ENCODE measurements at regions not wholly inside any gene's neighbourhood (a gene's known extent, or its start where the extent isn't known, plus 50 kb on each side); places are given as distances from the start of the nearest gene placed in this dataset.

GRCh38 chr18:24818441-24818840 is 358.0 kb downstream of the HRH4 start:
- DNase-seq (no peak), ATAC-seq (ENCODE audit: low FRiP score in 2 of 2) (no peak)
- H3K27me3 ChIP-seq = no peaks in the 10 kb centered on the region
- no peak for TF ChIP-seq EP300 (IDR thresholded peaks at IDR 0.05)
- H3K27ac ChIP-seq = no peak overlapping the region
- H3K9me3 ChIP-seq = no peaks in the 10 kb centered on the region
- no peaks in the 10 kb centered on the region for H3K36me3 ChIP-seq
- H3K4me1 ChIP-seq = no peaks in the 10 kb centered on the region
- H3K4me3 ChIP-seq = no peak overlapping the region
- 54 to 55% methylated on average over 6 of the region's 6 CpGs for WGBS, 2 donors

DNA sequence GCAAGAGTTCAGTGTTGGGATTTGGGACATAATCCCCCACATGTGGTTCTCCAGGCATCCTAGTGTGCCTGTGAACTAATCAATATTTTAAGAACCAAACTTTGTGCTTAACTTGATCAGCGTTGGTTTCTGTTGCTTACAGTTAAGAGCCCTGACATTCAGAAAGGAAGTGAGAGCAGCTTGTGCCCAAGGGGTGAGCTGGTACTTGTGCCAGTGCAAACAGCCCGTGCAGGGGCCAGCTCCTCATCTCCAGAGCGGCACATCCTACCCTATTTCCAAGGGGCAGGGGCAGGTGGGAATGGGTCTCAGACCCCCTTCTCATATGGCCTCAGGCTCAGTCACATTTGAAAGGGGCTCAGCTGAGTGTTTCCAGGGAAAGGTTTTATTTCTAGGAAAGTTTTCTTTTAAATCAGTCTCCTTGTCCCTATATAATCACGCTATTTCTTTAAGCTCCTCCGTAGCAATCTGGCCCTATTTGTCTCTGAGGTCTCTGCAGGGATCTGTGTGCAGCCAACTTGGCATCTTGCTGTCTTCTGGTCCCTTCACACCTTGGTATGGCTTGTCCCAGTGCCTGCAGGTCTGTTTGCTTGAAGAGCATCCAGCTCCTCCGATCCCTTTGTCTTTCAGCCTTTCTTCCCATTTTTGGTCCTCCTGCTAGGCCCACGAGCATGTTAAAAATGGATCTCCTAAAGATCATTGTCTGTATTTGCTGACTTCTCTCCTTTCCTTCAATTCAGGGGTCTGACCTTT is 358.9 kb downstream of the HRH4 start:
- WGBS, 2 donors = 83 to 87% methylated on average over 7 of the region's 7 CpGs
- no peak for ATAC-seq (ENCODE audit: low FRiP score in 2 of 2)
- Histone ChIP-seq H3K36me3 (no peaks in the 10 kb centered on the region), H3K4me3 (no peak overlapping the region), H3K27ac (no peak overlapping the region), H3K9me3 (no peaks in the 10 kb centered on the region), H3K27me3 (no peaks in the 10 kb centered on the region), H3K4me1 (no peaks in the 10 kb centered on the region)
- no peak for TF ChIP-seq POLR2AphosphoS5 (IDR thresholded peaks at IDR 0.05)
- no peak for TF ChIP-seq EP300 (IDR thresholded peaks at IDR 0.05)
- TF ChIP-seq POLR2A (IDR thresholded peaks at IDR 0.05) = no peak
- TF ChIP-seq CTCF (IDR thresholded peaks at IDR 0.05) = no peak
- no peak for DNase-seq

GRCh38 chr18:24825397-24825796 is 365.0 kb downstream of the HRH4 start:
- H3K9me3 ChIP-seq = no peaks in the 10 kb centered on the region
- no peak overlapping the region for H3K27ac ChIP-seq
- TF ChIP-seq CTCF (IDR thresholded peaks at IDR 0.05) (no peak), POLR2AphosphoS5 (IDR thresholded peaks at IDR 0.05) (no peak), EP300 (IDR thresholded peaks at IDR 0.05) (no peak), POLR2A (IDR thresholded peaks at IDR 0.05) (no peak)
- no peaks in the 10 kb centered on the region for H3K4me1 ChIP-seq
- no peaks in the 10 kb centered on the region for H3K27me3 ChIP-seq
- no peaks in the 10 kb centered on the region for H3K36me3 ChIP-seq
- no peak for ATAC-seq (ENCODE audit: low FRiP score in 2 of 2)
- 72 to 76% methylated on average over 1 of the region's 1 CpG for WGBS, 2 donors
- DNase-seq = no peak
- H3K4me3 ChIP-seq = no peak overlapping the region

DNA sequence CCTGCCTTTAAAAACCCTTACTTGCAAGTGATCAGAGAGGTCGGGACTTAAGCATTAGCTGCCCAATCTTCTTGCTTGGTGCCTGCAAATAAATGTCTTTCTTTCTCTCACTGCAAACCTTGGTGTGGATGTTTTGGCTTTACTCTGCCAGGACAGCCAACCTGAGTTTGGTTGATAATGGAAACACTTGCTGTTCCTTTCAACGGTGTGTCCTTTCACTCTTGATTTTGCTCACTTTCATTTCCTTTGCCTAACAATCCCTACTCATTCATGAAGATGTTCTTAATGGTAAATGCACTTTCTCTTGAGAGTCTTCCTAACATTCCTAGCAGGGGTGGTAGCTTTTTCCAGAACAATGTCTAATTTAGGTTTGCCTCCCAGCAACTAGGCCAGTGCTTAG is 366.2 kb downstream of the HRH4 start:
- H3K9me3 ChIP-seq = no peaks in the 10 kb centered on the region
- H3K4me3 ChIP-seq = no peak overlapping the region
- no peaks in the 10 kb centered on the region for H3K36me3 ChIP-seq
- TF ChIP-seq EP300 (IDR thresholded peaks at IDR 0.05) = no peak
- no peak for TF ChIP-seq CTCF (IDR thresholded peaks at IDR 0.05)
- TF ChIP-seq POLR2AphosphoS5 (IDR thresholded peaks at IDR 0.05) = no peak
- TF ChIP-seq POLR2A (IDR thresholded peaks at IDR 0.05) = no peak
- H3K27ac ChIP-seq = no peak overlapping the region
- 66 to 78% methylated on average over 2 of the region's 2 CpGs for WGBS, 2 donors
- ATAC-seq (ENCODE audit: low FRiP score in 2 of 2) (no peak), DNase-seq (no peak)
- no peaks in the 10 kb centered on the region for H3K27me3 ChIP-seq
- H3K4me1 ChIP-seq = no peaks in the 10 kb centered on the region

- WGBS, 2 donors = 72 to 81% methylated on average over 1 of the region's 1 CpG
- TF ChIP-seq POLR2A (IDR thresholded peaks at IDR 0.05) (no peak), POLR2AphosphoS5 (IDR thresholded peaks at IDR 0.05) (no peak), EP300 (IDR thresholded peaks at IDR 0.05) (no peak), CTCF (IDR thresholded peaks at IDR 0.05) (no peak)
These were observed 367.1 kb downstream of the HRH4 start for GRCh38 chr18:24827501-24827900.

More at GRCh38 chr18:24827501-24827900, 367.1 kb downstream of the HRH4 start:
- Histone ChIP-seq H3K4me3 (no peak overlapping the region), H3K4me1 (no peaks in the 10 kb centered on the region), H3K9me3 (no peaks in the 10 kb centered on the region), H3K27ac (no peak overlapping the region), H3K27me3 (no peaks in the 10 kb centered on the region), H3K36me3 (no peaks in the 10 kb centered on the region)
- DNase-seq (no peak), ATAC-seq (ENCODE audit: low FRiP score in 2 of 2) (no peak)
